ENCODE measurements at regions not wholly inside any gene's neighbourhood (a gene's known extent, or its start where the extent isn't known, plus 50 kb on each side); places are given as distances from the start of the nearest gene placed in this dataset.

GRCh38 chr13:99057310-99057975 is 79.6 kb upstream of the DOCK9 start:
- no peak for DNase-seq
- Mint-ChIP-seq H3K4me1 (ENCODE audit: low read depth, unreplicated experiment) (no peaks in the 10 kb centered on the region), H3K9me3 (ENCODE audit: low read depth, unreplicated experiment) (no peaks in the 10 kb centered on the region), H3K36me3 (ENCODE audit: insufficient read depth, unreplicated experiment) (no peaks in the 10 kb centered on the region), H3K27me3 (ENCODE audit: unreplicated experiment) (no peaks in the 10 kb centered on the region), H3K4me3 (ENCODE audit: low read depth, unreplicated experiment) (no peak overlapping the region), H3K27ac (ENCODE audit: unreplicated experiment) (no peak overlapping the region)
- BruUV-seq (replicated peaks), result no TSS peak
- TF ChIP-seq CTCF (IDR thresholded peaks at IDR 0.05; ENCODE audit: unreplicated experiment), result no peak
- CTCF ChIA-PET, result no interaction called here
- intact Hi-C loops (cut with micrococcal nuclease; ENCODE audit: unreplicated experiment), result no loop called here

DNA sequence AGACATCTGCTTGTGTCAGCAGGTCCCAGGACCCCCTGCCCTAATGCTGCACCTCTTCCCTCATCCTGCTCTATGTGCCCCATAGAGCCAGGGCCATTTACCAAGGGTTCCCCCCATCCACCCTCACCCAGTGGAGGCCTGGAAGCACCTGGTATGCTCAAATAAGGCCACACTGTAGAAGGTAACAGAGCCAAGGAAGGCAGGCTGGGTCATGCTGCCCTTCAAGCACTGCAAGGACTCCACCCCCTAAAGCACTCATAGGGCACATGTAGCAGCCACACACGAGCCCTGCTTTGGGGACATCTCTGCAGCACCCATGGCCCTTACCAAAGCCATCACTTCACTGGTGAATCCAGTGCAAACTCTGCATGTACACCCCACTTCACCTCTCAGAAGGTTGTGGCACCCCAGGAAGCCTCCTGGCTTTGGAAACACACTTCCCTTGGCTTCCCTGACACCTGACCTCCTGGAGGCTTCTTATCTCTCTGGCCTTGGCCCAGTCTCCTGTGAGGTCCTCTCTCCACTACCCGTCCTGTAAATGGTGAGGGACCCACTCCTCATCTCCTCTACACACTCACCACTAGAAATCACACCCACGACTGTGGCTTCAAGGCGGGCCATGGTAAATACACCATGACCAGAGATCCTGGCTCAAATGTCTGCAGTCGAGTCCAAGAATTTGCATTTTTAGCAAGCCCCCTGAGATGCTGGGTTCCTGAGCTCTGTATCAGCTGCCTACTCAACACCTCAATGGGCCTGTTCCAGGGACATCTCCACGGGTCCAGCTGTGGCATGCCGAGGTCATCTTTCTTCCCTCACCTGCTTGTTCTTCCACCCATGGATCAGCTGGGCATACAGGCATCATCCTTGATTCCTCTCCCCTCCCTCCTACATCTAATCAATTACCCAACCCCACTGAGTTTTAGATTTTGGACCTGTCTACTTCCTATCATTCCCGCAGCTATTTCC is 80.9 kb upstream of the DOCK9 start:
- Mint-ChIP-seq H3K9me3 (ENCODE audit: low read depth, unreplicated experiment) (no peaks in the 10 kb centered on the region), H3K4me1 (ENCODE audit: low read depth, unreplicated experiment) (no peaks in the 10 kb centered on the region), H3K36me3 (ENCODE audit: insufficient read depth, unreplicated experiment) (no peaks in the 10 kb centered on the region), H3K27ac (ENCODE audit: unreplicated experiment) (no peak overlapping the region), H3K4me3 (ENCODE audit: low read depth, unreplicated experiment) (no peak overlapping the region), H3K27me3 (ENCODE audit: unreplicated experiment) (no peaks in the 10 kb centered on the region)
- intact Hi-C loops (cut with micrococcal nuclease; ENCODE audit: unreplicated experiment), result no loop called here
- no peak for DNase-seq
- CTCF ChIA-PET, result interaction anchor here (0.6 kb wide), 1 partner anchor 1092 kb away, joined by 3 read pairs; no protein-coding TSS in a partner anchor
- no TSS peak for BruUV-seq (replicated peaks)
- no peak for TF ChIP-seq CTCF (IDR thresholded peaks at IDR 0.05; ENCODE audit: unreplicated experiment)

- no peak for DNase-seq
- Mint-ChIP-seq H3K9me3 (ENCODE audit: low read depth, unreplicated experiment) (no peaks in the 10 kb centered on the region), H3K27ac (ENCODE audit: unreplicated experiment) (no peak overlapping the region), H3K27me3 (ENCODE audit: unreplicated experiment) (no peaks in the 10 kb centered on the region), H3K4me1 (ENCODE audit: low read depth, unreplicated experiment) (no peaks in the 10 kb centered on the region), H3K4me3 (ENCODE audit: low read depth, unreplicated experiment) (no peak overlapping the region), H3K36me3 (ENCODE audit: insufficient read depth, unreplicated experiment) (no peaks in the 10 kb centered on the region)
- intact Hi-C loops (cut with micrococcal nuclease; ENCODE audit: unreplicated experiment), result no loop called here
- CTCF ChIA-PET, result no interaction called here
- no TSS peak for BruUV-seq (replicated peaks)
- TF ChIP-seq CTCF (IDR thresholded peaks at IDR 0.05; ENCODE audit: unreplicated experiment), result no peak
Measured at GRCh38 chr13:99059498-99060075, 81.7 kb upstream of the DOCK9 start.

DNA sequence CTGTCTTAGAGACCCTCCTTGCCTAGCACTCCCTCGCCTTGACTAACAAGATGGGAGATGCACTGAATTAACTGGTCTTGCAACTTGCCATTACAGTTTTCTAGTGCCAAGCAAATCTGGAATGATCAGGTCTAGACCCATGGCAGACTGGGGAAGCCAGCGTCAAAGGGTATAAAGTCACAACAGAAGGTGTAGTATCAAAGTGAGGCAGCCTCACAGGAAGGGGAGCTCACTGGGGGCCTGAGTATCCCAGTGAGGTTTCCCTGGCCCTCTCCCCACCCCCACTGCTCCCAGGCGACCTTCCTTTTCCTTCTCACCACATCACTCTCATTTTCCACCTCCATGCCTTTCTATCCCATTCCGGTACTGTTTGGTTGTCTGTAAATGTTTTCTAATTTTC is 83.5 kb upstream of the DOCK9 start:
- H3K4me1 Mint-ChIP-seq (ENCODE audit: low read depth, unreplicated experiment), result no peaks in the 10 kb centered on the region
- no peaks in the 10 kb centered on the region for H3K36me3 Mint-ChIP-seq (ENCODE audit: insufficient read depth, unreplicated experiment)
- H3K9me3 Mint-ChIP-seq (ENCODE audit: low read depth, unreplicated experiment), result peaks cover 2% of the 10 kb centered on the region
- H3K27me3 Mint-ChIP-seq (ENCODE audit: unreplicated experiment), result no peaks in the 10 kb centered on the region
- no TSS peak for BruUV-seq (replicated peaks)
- no peak overlapping the region for H3K4me3 Mint-ChIP-seq (ENCODE audit: low read depth, unreplicated experiment)
- TF ChIP-seq CTCF (IDR thresholded peaks at IDR 0.05; ENCODE audit: unreplicated experiment), result no peak
- no peak overlapping the region for H3K27ac Mint-ChIP-seq (ENCODE audit: unreplicated experiment)
- intact Hi-C loops (cut with micrococcal nuclease; ENCODE audit: unreplicated experiment), result no loop called here
- DNase-seq, result no peak
- CTCF ChIA-PET, result interaction anchor here (0.6 kb wide), 1 partner anchor 24 kb away, joined by 8 read pairs; no protein-coding TSS in a partner anchor

Measured in Calu3 (cell line).